T47D (cell line): ENCODE measurements at regions not wholly inside any gene's neighbourhood (a gene's known extent, or its start where the extent isn't known, plus 50 kb on each side); places are given as distances from the start of the nearest gene placed in this dataset.

Source experiments
- DNase-seq, 2 experiments: peaks; one replicate each; pipeline versions ENCODE4 v3.0.0 to v3.0.0-alpha.2; 2011 to 2012; ENCODE audit warnings: low read depth in 1 of 2, low spot score in 1 of 2
- JUND ChIP-seq: IDR thresholded peaks from 2 replicates; pipeline ENCODE4 v1.6.1; 2012; ENCODE audit warnings: low read depth
- in situ Hi-C: cut with HindIII; loops from 2 replicates; pipeline ENCODE4 v1.10.0; 2016; ENCODE audit warnings: low sequenced_read_pairs, low pct_unique_long_range_greater_than_20kb

- DNase-seq = no peak
- in situ Hi-C loops = no loop called here
- no peak for TF ChIP-seq JUND
These were observed 498.6 kb upstream of the SLITRK1 start for GRCh38 chr13:84380866-84381265.

GRCh38 chr13:84377106-84377505 lies 494.8 kb upstream of the SLITRK1 start:
- in situ Hi-C loops = no loop called here
- no peak for DNase-seq
- TF ChIP-seq JUND = no peak

GRCh38 chr13:84366506-84366905 lies 484.2 kb upstream of the SLITRK1 start:
- in situ Hi-C loops = no loop called here
- peak; percentile 7 to 43 for DNase-seq
- TF ChIP-seq JUND = no peak

- DNase-seq = no peak
- in situ Hi-C loops = no loop called here
- no peak for TF ChIP-seq JUND
These were observed 480.5 kb upstream of the SLITRK1 start for GRCh38 chr13:84362777-84363176.

GRCh38 chr13:84360822-84361221 lies 478.5 kb upstream of the SLITRK1 start:
- no peak for TF ChIP-seq JUND
- no peak for DNase-seq
- in situ Hi-C loops = no loop called here

GRCh38 chr13:84358601-84359000 lies 476.3 kb upstream of the SLITRK1 start:
- no peak for DNase-seq
- TF ChIP-seq JUND = no peak
- in situ Hi-C loops = no loop called here

- in situ Hi-C loops = no loop called here
- TF ChIP-seq JUND = no peak
- no peak for DNase-seq
These were observed 470.7 kb upstream of the SLITRK1 start for GRCh38 chr13:84352946-84353345.

- no peak for DNase-seq
- in situ Hi-C loops = no loop called here
- no peak for TF ChIP-seq JUND
These were observed 457.2 kb upstream of the SLITRK1 start for GRCh38 chr13:84339456-84339855.

GRCh38 chr13:84332346-84332745 lies 450.1 kb upstream of the SLITRK1 start:
- TF ChIP-seq JUND = no peak
- no peak for DNase-seq
- in situ Hi-C loops = no loop called here

GRCh38 chr13:84315527-84315926 lies 433.3 kb upstream of the SLITRK1 start:
- TF ChIP-seq JUND = no peak
- DNase-seq = no peak
- in situ Hi-C loops = no loop called here

GRCh38 chr13:84303035-84303434 lies 420.8 kb upstream of the SLITRK1 start:
- in situ Hi-C loops = no loop called here
- TF ChIP-seq JUND = no peak
- no peak for DNase-seq

- in situ Hi-C loops = no loop called here
These were observed 415.0 kb upstream of the SLITRK1 start for GRCh38 chr13:84297251-84297650.

GRCh38 chr13:84296401-84296800 lies 414.1 kb upstream of the SLITRK1 start:
- DNase-seq = no peak
- in situ Hi-C loops = no loop called here
- no peak for TF ChIP-seq JUND

More at GRCh38 chr13:84297251-84297650, 415.0 kb upstream of the SLITRK1 start:
- no peak for TF ChIP-seq JUND
- no peak for DNase-seq

- no peak for TF ChIP-seq JUND
- in situ Hi-C loops = no loop called here
- no peak for DNase-seq
These were observed 412.3 kb upstream of the SLITRK1 start for GRCh38 chr13:84294576-84294975.
